ENCODE measurements at regions not wholly inside any gene's neighbourhood (a gene's known extent, or its start where the extent isn't known, plus 50 kb on each side); places are given as distances from the start of the nearest gene placed in this dataset.
"Not testable (repeated sequence)": the region's sequence is repeated elsewhere in the genome, so short reads cannot be mapped to it uniquely, and the experiment has no call there.

GRCh38 chr1:146774271-146774670, 163.9 kb upstream of the NBPF12 start:
- DNase-seq (ENCODE audit: low spot score); CTCF ChIA-PET (ENCODE audit: unreplicated experiment); H3K79me2 ChIP-seq (ENCODE audit: insufficient read depth, low read depth, low read length); H3K9me3 ChIP-seq (ENCODE audit: low read length); POLR2A ChIA-PET; H3K36me3 ChIP-seq (ENCODE audit: insufficient read depth, low read length); BruUV-seq (replicated peaks); H2AFZ ChIP-seq (ENCODE audit: low read length); intact Hi-C loops (cut with micrococcal nuclease; ENCODE audit: unreplicated experiment); H3K9me2 ChIP-seq (ENCODE audit: insufficient read depth, low read length); H3K4me3 ChIP-seq (ENCODE audit: low read depth, low read length, poor library complexity, severe bottlenecking); H3K4me2 ChIP-seq (ENCODE audit: low read length); H3K4me1 ChIP-seq (ENCODE audit: insufficient read depth, low read length, poor library complexity, severe bottlenecking); H3K27ac ChIP-seq (ENCODE audit: low read depth, low read length, poor library complexity, severe bottlenecking); H4K20me1 ChIP-seq (ENCODE audit: insufficient read depth, low read length): not testable (repeated sequence)

DNA sequence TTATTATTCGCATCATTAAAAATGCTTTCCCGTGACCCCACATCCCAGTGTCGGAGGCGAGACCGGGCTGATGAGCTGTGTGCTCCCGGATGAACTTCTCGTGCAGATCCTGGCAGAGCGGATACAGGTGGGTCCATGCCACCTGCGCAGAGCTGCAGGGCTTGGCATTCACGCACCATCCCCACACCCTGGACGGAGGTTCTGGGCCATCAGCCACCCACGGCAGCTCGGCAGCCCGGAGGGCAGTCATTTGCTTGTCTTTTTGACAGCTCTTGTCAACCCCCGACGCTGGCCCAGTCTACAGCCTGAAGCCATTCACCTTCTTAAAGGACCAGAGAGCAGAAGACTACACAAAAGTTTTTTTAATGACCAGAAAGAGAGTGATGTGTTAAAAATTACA, 166.7 kb upstream of the NBPF12 start:
- H3K4me3 ChIP-seq (ENCODE audit: low read depth, low read length, poor library complexity, severe bottlenecking); H3K79me2 ChIP-seq (ENCODE audit: insufficient read depth, low read depth, low read length); H3K36me3 ChIP-seq (ENCODE audit: insufficient read depth, low read length); H3K9me3 ChIP-seq (ENCODE audit: low read length); POLR2A ChIA-PET; CTCF ChIA-PET (ENCODE audit: unreplicated experiment); H3K9me2 ChIP-seq (ENCODE audit: insufficient read depth, low read length); H3K4me1 ChIP-seq (ENCODE audit: insufficient read depth, low read length, poor library complexity, severe bottlenecking); DNase-seq (ENCODE audit: low spot score); H4K20me1 ChIP-seq (ENCODE audit: insufficient read depth, low read length); H3K4me2 ChIP-seq (ENCODE audit: low read length); intact Hi-C loops (cut with micrococcal nuclease; ENCODE audit: unreplicated experiment); H3K27ac ChIP-seq (ENCODE audit: low read depth, low read length, poor library complexity, severe bottlenecking); H2AFZ ChIP-seq (ENCODE audit: low read length); BruUV-seq (replicated peaks): not testable (repeated sequence)

- H4K20me1 ChIP-seq (ENCODE audit: insufficient read depth, low read length); H3K9me3 ChIP-seq (ENCODE audit: low read length); H3K79me2 ChIP-seq (ENCODE audit: insufficient read depth, low read depth, low read length); POLR2A ChIA-PET; H2AFZ ChIP-seq (ENCODE audit: low read length); H3K4me3 ChIP-seq (ENCODE audit: low read depth, low read length, poor library complexity, severe bottlenecking); intact Hi-C loops (cut with micrococcal nuclease; ENCODE audit: unreplicated experiment); CTCF ChIA-PET (ENCODE audit: unreplicated experiment); H3K27ac ChIP-seq (ENCODE audit: low read depth, low read length, poor library complexity, severe bottlenecking); H3K9me2 ChIP-seq (ENCODE audit: insufficient read depth, low read length); H3K4me2 ChIP-seq (ENCODE audit: low read length); H3K36me3 ChIP-seq (ENCODE audit: insufficient read depth, low read length); H3K4me1 ChIP-seq (ENCODE audit: insufficient read depth, low read length, poor library complexity, severe bottlenecking); BruUV-seq (replicated peaks); DNase-seq (ENCODE audit: low spot score): not testable (repeated sequence)
Measured at GRCh38 chr1:146770998-146771397, 167.1 kb upstream of the NBPF12 start.

- H2AFZ ChIP-seq (ENCODE audit: low read length); CTCF ChIA-PET (ENCODE audit: unreplicated experiment); H3K4me1 ChIP-seq (ENCODE audit: insufficient read depth, low read length, poor library complexity, severe bottlenecking); H3K4me2 ChIP-seq (ENCODE audit: low read length); H3K9me3 ChIP-seq (ENCODE audit: low read length); DNase-seq (ENCODE audit: low spot score); H3K9me2 ChIP-seq (ENCODE audit: insufficient read depth, low read length); H3K27ac ChIP-seq (ENCODE audit: low read depth, low read length, poor library complexity, severe bottlenecking); H3K4me3 ChIP-seq (ENCODE audit: low read depth, low read length, poor library complexity, severe bottlenecking); intact Hi-C loops (cut with micrococcal nuclease; ENCODE audit: unreplicated experiment); H3K36me3 ChIP-seq (ENCODE audit: insufficient read depth, low read length); H4K20me1 ChIP-seq (ENCODE audit: insufficient read depth, low read length); BruUV-seq (replicated peaks); POLR2A ChIA-PET; H3K79me2 ChIP-seq (ENCODE audit: insufficient read depth, low read depth, low read length): not testable (repeated sequence)
Measured at GRCh38 chr1:146763234-146763633, 174.9 kb upstream of the NBPF12 start.

DNA sequence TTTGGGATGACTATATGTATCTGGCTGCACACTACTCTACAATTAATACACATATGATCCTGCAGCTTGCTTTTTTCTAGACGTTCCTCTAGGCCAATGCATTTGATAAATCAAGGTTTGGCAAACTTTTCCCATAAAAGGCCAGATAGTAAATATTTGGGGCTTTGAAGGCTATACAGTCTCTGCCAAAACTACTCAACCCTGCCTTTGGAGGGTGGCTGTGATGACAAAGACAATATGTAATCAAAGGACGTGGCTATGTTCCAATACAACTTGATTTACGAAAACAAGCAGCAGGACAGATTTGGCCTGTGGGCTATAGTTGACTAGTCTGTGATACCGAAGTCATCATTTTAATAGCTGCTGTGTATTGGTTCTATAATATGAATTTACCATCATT, 181.3 kb upstream of the NBPF12 start:
- POLR2A ChIA-PET; H3K4me1 ChIP-seq (ENCODE audit: insufficient read depth, low read length, poor library complexity, severe bottlenecking); H3K36me3 ChIP-seq (ENCODE audit: insufficient read depth, low read length); BruUV-seq (replicated peaks); H3K27ac ChIP-seq (ENCODE audit: low read depth, low read length, poor library complexity, severe bottlenecking); H3K79me2 ChIP-seq (ENCODE audit: insufficient read depth, low read depth, low read length); H4K20me1 ChIP-seq (ENCODE audit: insufficient read depth, low read length); H2AFZ ChIP-seq (ENCODE audit: low read length); H3K9me2 ChIP-seq (ENCODE audit: insufficient read depth, low read length); intact Hi-C loops (cut with micrococcal nuclease; ENCODE audit: unreplicated experiment); H3K4me2 ChIP-seq (ENCODE audit: low read length); DNase-seq (ENCODE audit: low spot score); H3K4me3 ChIP-seq (ENCODE audit: low read depth, low read length, poor library complexity, severe bottlenecking); H3K9me3 ChIP-seq (ENCODE audit: low read length); CTCF ChIA-PET (ENCODE audit: unreplicated experiment): not testable (repeated sequence)

DNA sequence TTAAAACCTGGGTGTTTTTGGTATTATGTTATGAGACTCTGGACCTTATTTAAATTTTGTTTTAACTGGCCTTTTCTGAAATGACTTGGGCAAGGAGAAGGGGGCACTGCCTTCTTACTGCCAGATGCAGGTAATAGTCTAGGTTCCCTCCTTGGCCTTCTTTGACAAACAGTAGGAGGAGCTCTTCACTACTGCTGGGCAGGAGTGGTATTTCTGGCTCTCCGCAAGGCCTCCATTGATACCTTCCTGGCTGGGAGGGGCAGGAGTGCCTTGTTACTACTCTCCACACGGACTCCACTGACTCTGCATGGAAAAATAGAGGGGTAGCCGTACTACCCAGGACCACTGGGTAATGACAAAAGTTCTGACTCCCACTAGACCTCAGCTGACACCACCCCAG, 189.4 kb upstream of the NBPF12 start:
- H3K9me2 ChIP-seq (ENCODE audit: insufficient read depth, low read length); H3K9me3 ChIP-seq (ENCODE audit: low read length); intact Hi-C loops (cut with micrococcal nuclease; ENCODE audit: unreplicated experiment); DNase-seq (ENCODE audit: low spot score); H2AFZ ChIP-seq (ENCODE audit: low read length); H3K27ac ChIP-seq (ENCODE audit: low read depth, low read length, poor library complexity, severe bottlenecking); H3K79me2 ChIP-seq (ENCODE audit: insufficient read depth, low read depth, low read length); H3K4me1 ChIP-seq (ENCODE audit: insufficient read depth, low read length, poor library complexity, severe bottlenecking); H3K4me3 ChIP-seq (ENCODE audit: low read depth, low read length, poor library complexity, severe bottlenecking); H4K20me1 ChIP-seq (ENCODE audit: insufficient read depth, low read length); BruUV-seq (replicated peaks); CTCF ChIA-PET (ENCODE audit: unreplicated experiment); POLR2A ChIA-PET; H3K4me2 ChIP-seq (ENCODE audit: low read length); H3K36me3 ChIP-seq (ENCODE audit: insufficient read depth, low read length): not testable (repeated sequence)

DNA sequence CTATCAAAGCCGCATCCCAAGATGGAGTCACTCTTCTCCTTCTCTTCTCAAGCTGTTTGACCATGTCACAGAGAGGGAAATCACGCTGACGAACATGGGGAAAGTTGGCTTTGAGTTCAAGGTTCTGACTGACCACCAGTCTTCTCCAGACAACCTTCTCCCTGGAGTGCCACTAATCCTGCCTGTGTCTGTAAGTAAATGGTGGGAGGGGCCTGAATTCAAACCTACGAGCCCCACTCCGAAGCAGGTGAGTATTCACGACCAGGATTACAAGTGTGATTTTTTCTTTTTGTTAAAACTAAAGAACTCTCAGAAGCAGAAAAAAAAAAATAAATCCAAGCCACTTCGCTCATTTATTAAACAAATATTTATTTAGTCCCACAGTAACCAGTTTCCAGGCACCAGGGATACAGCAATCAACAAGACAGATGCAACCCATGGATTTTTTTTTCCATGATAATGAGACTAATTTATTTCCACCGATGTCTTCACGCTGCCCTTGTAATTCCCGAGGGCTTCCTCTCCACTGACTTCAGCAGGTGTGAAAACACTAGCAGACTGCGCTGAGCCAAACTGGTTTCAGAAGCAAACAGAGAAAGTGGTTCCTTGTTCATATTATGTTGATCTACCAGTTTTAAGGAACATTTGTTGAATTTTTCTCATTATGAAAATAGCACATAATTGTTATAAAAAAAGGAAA, 206.0 kb upstream of the NBPF12 start:
- H4K20me1 ChIP-seq (ENCODE audit: insufficient read depth, low read length); H3K79me2 ChIP-seq (ENCODE audit: insufficient read depth, low read depth, low read length); POLR2A ChIA-PET; H3K4me3 ChIP-seq (ENCODE audit: low read depth, low read length, poor library complexity, severe bottlenecking); CTCF ChIA-PET (ENCODE audit: unreplicated experiment); H3K36me3 ChIP-seq (ENCODE audit: insufficient read depth, low read length); H2AFZ ChIP-seq (ENCODE audit: low read length); H3K4me1 ChIP-seq (ENCODE audit: insufficient read depth, low read length, poor library complexity, severe bottlenecking); H3K4me2 ChIP-seq (ENCODE audit: low read length); H3K27ac ChIP-seq (ENCODE audit: low read depth, low read length, poor library complexity, severe bottlenecking); intact Hi-C loops (cut with micrococcal nuclease; ENCODE audit: unreplicated experiment); H3K9me3 ChIP-seq (ENCODE audit: low read length); DNase-seq (ENCODE audit: low spot score); BruUV-seq (replicated peaks); H3K9me2 ChIP-seq (ENCODE audit: insufficient read depth, low read length): not testable (repeated sequence)
